ENCODE measurements at regions not wholly inside any gene's neighbourhood (a gene's known extent, or its start where the extent isn't known, plus 50 kb on each side); places are given as distances from the start of the nearest gene placed in this dataset.

- no peak overlapping the region for H3K27ac Mint-ChIP-seq
- DNase-seq, result no peak
- peaks cover 3% of the 10 kb centered on the region for H3K27me3 Mint-ChIP-seq (ENCODE audit: low read depth, poor library complexity)
- TF ChIP-seq CTCF (IDR thresholded peaks at IDR 0.05), result no peak
- H3K4me1 Mint-ChIP-seq, result no peaks in the 10 kb centered on the region
- H3K9me3 Mint-ChIP-seq, result no peaks in the 10 kb centered on the region
- H3K36me3 Mint-ChIP-seq (ENCODE audit: low read depth), result no peaks in the 10 kb centered on the region
- no peak overlapping the region for H3K4me3 Mint-ChIP-seq
Measured at GRCh38 chr11:122173074-122173450, 57.0 kb upstream of the BLID start.

GRCh38 chr11:122172352-122173073 lies 56.5 kb upstream of the BLID start:
- no peak overlapping the region for H3K4me3 Mint-ChIP-seq
- no peak for DNase-seq
- peaks cover 3% of the 10 kb centered on the region for H3K27me3 Mint-ChIP-seq (ENCODE audit: low read depth, poor library complexity)
- no peaks in the 10 kb centered on the region for H3K36me3 Mint-ChIP-seq (ENCODE audit: low read depth)
- TF ChIP-seq CTCF (IDR thresholded peaks at IDR 0.05), result no peak
- H3K27ac Mint-ChIP-seq, result no peak overlapping the region
- H3K4me1 Mint-ChIP-seq, result no peaks in the 10 kb centered on the region
- H3K9me3 Mint-ChIP-seq, result no peaks in the 10 kb centered on the region

GRCh38 chr11:122170815-122171475 lies 54.9 kb upstream of the BLID start:
- H3K9me3 Mint-ChIP-seq, result no peaks in the 10 kb centered on the region

GRCh38 chr11:122168218-122168617 lies 52.2 kb upstream of the BLID start:
- Mint-ChIP-seq H3K4me3 (no peak overlapping the region), H3K27me3 (ENCODE audit: low read depth, poor library complexity) (no peaks in the 10 kb centered on the region), H3K27ac (no peak overlapping the region), H3K4me1 (peaks cover 28% of the 10 kb centered on the region), H3K36me3 (ENCODE audit: low read depth) (no peaks in the 10 kb centered on the region), H3K9me3 (no peaks in the 10 kb centered on the region)
- no peak for DNase-seq
- TF ChIP-seq CTCF (IDR thresholded peaks at IDR 0.05), result no peak

More at GRCh38 chr11:122170815-122171475, 54.9 kb upstream of the BLID start:
- no peak for TF ChIP-seq CTCF (IDR thresholded peaks at IDR 0.05)
- H3K4me1 Mint-ChIP-seq, result peaks cover 7% of the 10 kb centered on the region
- no peak overlapping the region for H3K27ac Mint-ChIP-seq
- peaks cover 3% of the 10 kb centered on the region for H3K27me3 Mint-ChIP-seq (ENCODE audit: low read depth, poor library complexity)
- DNase-seq, result no peak
- no peak overlapping the region for H3K4me3 Mint-ChIP-seq
- no peaks in the 10 kb centered on the region for H3K36me3 Mint-ChIP-seq (ENCODE audit: low read depth)

GRCh38 chr11:122167100-122167499 lies 51.1 kb upstream of the BLID start:
- H3K9me3 Mint-ChIP-seq, result no peaks in the 10 kb centered on the region

More at GRCh38 chr11:122167100-122167499, 51.1 kb upstream of the BLID start:
- Mint-ChIP-seq H3K27ac (no peak overlapping the region), H3K4me1 (peaks cover 28% of the 10 kb centered on the region), H3K4me3 (no peak overlapping the region), H3K36me3 (ENCODE audit: low read depth) (no peaks in the 10 kb centered on the region), H3K27me3 (ENCODE audit: low read depth, poor library complexity) (no peaks in the 10 kb centered on the region)
- DNase-seq, result no peak
- no peak for TF ChIP-seq CTCF (IDR thresholded peaks at IDR 0.05)
